SU-DHL-6 (cell line): ENCODE measurements at regions not wholly inside any gene's neighbourhood (a gene's known extent, or its start where the extent isn't known, plus 50 kb on each side); places are given as distances from the start of the nearest gene placed in this dataset.
A peak's percentile ranks its signal among the peaks of the same experiment; 100 is the strongest.

ENCODE experiments used
- CTCF ChIP-seq: fragments of 200-600 bp; sonication (generic); IDR thresholded peaks from one replicate; pipeline ENCODE4 v1.5.1; 2017; ENCODE audit warnings: antibody characterized with exemption, mild to moderate bottlenecking, low read length, moderate library complexity; ENCODE audit not compliant: insufficient read depth, poor library complexity, severe bottlenecking
- EZH2phosphoT487 ChIP-seq: fragments of 200-600 bp; sonication (generic), shearing (Covaris generic); conservative IDR thresholded peaks from 2 replicates; pipeline ENCODE4 v1.6.1; 2018; ENCODE audit warnings: mild to moderate bottlenecking, antibody characterized with exemption, low read length, moderate library complexity, mixed read lengths

GRCh38 chr2:225282858-225283710, 116.4 kb upstream of the NYAP2 start:
- TF ChIP-seq CTCF (peak; percentile 29), EZH2phosphoT487 (no peak)
